ENCODE measurements at regions not wholly inside any gene's neighbourhood (a gene's known extent, or its start where the extent isn't known, plus 50 kb on each side); places are given as distances from the start of the nearest gene placed in this dataset.
A peak's percentile ranks its signal among the peaks of the same experiment; 100 is the strongest.

- Histone ChIP-seq H3K9me3 (ENCODE audit: low read length) (no peaks in the 10 kb centered on the region), H3K4me3 (ENCODE audit: low read length) (no peak overlapping the region), H3K27ac (ENCODE audit: low read length) (peak overlapping the region; percentile 45), H3K27me3 (ENCODE audit: insufficient read depth, low read depth, low read length) (no peaks in the 10 kb centered on the region), H3K9me2 (ENCODE audit: insufficient read depth, low read length) (no peaks in the 10 kb centered on the region), H3F3A (ENCODE audit: insufficient read depth, low read length, poor library complexity, severe bottlenecking) (no peaks in the 10 kb centered on the region), H2AFZ (ENCODE audit: low read depth, low read length) (no peak overlapping the region), H3K4me2 (ENCODE audit: low read length) (no peak overlapping the region), H4K20me1 (ENCODE audit: insufficient read depth) (no peaks in the 10 kb centered on the region), H3K36me3 (ENCODE audit: insufficient read depth, low read length) (no peaks in the 10 kb centered on the region), H3K9ac (ENCODE audit: low read length) (no peak overlapping the region), H3K79me2 (replicated peaks; ENCODE audit: insufficient read depth, low read length) (no peaks in the 10 kb centered on the region)
- TF ChIP-seq CTCF (IDR thresholded peaks at IDR 0.05; ENCODE audit: poor library complexity, severe bottlenecking), result no peak
- TF ChIP-seq RAD21 (conservative IDR thresholded peaks at IDR 0.05), result no peak
- no peak for TF ChIP-seq MXI1 (conservative IDR thresholded peaks at IDR 0.05; ENCODE audit: poor library complexity, severe bottlenecking)
- no peak for TF ChIP-seq EZH2 (IDR thresholded peaks at IDR 0.05; ENCODE audit: borderline replicate concordance, insufficient read depth, low read length, poor library complexity, severe bottlenecking)
- TF ChIP-seq SMC3 (conservative IDR thresholded peaks at IDR 0.05; ENCODE audit: poor library complexity), result no peak
These were observed 724.8 kb downstream of the INHBA start for GRCh38 chr7:40978047-40978446.

GRCh38 chr7:40977533-40977932 lies 725.4 kb downstream of the INHBA start:
- TF ChIP-seq REST (IDR thresholded peaks at IDR 0.05; ENCODE audit: borderline replicate concordance), result no peak
- no peak for TF ChIP-seq EZH2 (IDR thresholded peaks at IDR 0.05; ENCODE audit: borderline replicate concordance, insufficient read depth, low read length, poor library complexity, severe bottlenecking)
- TF ChIP-seq EP300 (conservative IDR thresholded peaks at IDR 0.05; ENCODE audit: poor library complexity, severe bottlenecking), result no peak
- no peak for TF ChIP-seq MXI1 (conservative IDR thresholded peaks at IDR 0.05; ENCODE audit: poor library complexity, severe bottlenecking)
- no peak for TF ChIP-seq POLR2AphosphoS5 (IDR thresholded peaks at IDR 0.05)
- no peak for TF ChIP-seq SMC3 (conservative IDR thresholded peaks at IDR 0.05; ENCODE audit: poor library complexity)
- no peak for TF ChIP-seq RAD21 (conservative IDR thresholded peaks at IDR 0.05)
- no peak for TF ChIP-seq CTCF (IDR thresholded peaks at IDR 0.05; ENCODE audit: poor library complexity, severe bottlenecking)
- no peak for TF ChIP-seq TAF1 (IDR thresholded peaks at IDR 0.05; ENCODE audit: low read depth)
- no peaks in the 10 kb centered on the region for H3K27me3 ChIP-seq (ENCODE audit: insufficient read depth, low read depth, low read length)
- no peaks in the 10 kb centered on the region for H3K79me2 ChIP-seq (replicated peaks; ENCODE audit: insufficient read depth, low read length)
- H3K9ac ChIP-seq (ENCODE audit: low read length), result no peak overlapping the region
- H3K27ac ChIP-seq (ENCODE audit: low read length), result no peak overlapping the region
- no peaks in the 10 kb centered on the region for H3K36me3 ChIP-seq (ENCODE audit: insufficient read depth, low read length)
- H3F3A ChIP-seq (ENCODE audit: insufficient read depth, low read length, poor library complexity, severe bottlenecking), result no peaks in the 10 kb centered on the region
- H3K9me3 ChIP-seq (ENCODE audit: low read length), result no peaks in the 10 kb centered on the region
- H3K9me2 ChIP-seq (ENCODE audit: insufficient read depth, low read length), result no peaks in the 10 kb centered on the region
- no peak overlapping the region for H3K4me3 ChIP-seq (ENCODE audit: low read length)
- no peaks in the 10 kb centered on the region for H4K20me1 ChIP-seq (ENCODE audit: insufficient read depth)
- no peak overlapping the region for H2AFZ ChIP-seq (ENCODE audit: low read depth, low read length)
- H3K4me2 ChIP-seq (ENCODE audit: low read length), result no peak overlapping the region

Data from neural cell (in vitro differentiated cells).